GM12801 (cell line): ENCODE measurements at regions not wholly inside any gene's neighbourhood (a gene's known extent, or its start where the extent isn't known, plus 50 kb on each side); places are given as distances from the start of the nearest gene placed in this dataset.

Experiments
- TF ChIP-seq, protein P1 (sequence below): IDR thresholded peaks from one replicate; pipeline ENCODE4 v1.5.1; 2011; ENCODE audit warnings: control low read depth; ENCODE audit not compliant: insufficient read length; ENCODE audit errors: extremely low read depth

DNA sequence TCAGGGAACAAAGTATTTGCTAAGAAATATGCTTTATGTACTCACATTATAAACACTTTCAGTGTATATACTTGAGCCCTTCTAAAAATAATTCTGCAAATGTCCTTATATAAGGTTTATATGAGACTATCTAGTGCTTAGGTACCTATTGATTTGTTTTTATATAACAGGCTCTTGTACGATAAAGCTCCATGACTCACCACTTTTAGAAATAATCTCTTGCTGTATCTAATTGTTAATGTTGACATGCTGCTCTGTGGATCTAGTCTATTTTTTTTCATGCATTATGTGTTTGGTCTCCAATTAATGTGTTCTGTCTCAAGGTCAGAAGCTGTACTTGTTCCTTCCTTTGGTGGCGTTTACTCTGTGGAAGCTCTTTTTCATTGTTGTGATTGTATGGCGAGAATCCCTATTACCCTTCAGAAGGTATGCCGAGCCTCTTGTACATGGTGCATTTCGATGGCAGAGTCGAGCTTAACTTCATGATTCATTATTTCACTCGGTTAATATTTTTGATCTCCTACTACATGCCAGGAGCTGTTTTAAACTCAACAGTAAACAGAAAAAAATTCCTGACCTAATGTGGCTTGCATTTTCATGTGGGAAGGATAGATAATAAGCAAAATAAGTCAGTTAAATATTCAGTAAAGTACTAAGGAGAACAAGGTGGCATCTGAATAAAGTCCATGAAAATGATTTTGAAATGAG lies 361.6 kb downstream of the COG6 start:
- TF ChIP-seq, protein P1, sequence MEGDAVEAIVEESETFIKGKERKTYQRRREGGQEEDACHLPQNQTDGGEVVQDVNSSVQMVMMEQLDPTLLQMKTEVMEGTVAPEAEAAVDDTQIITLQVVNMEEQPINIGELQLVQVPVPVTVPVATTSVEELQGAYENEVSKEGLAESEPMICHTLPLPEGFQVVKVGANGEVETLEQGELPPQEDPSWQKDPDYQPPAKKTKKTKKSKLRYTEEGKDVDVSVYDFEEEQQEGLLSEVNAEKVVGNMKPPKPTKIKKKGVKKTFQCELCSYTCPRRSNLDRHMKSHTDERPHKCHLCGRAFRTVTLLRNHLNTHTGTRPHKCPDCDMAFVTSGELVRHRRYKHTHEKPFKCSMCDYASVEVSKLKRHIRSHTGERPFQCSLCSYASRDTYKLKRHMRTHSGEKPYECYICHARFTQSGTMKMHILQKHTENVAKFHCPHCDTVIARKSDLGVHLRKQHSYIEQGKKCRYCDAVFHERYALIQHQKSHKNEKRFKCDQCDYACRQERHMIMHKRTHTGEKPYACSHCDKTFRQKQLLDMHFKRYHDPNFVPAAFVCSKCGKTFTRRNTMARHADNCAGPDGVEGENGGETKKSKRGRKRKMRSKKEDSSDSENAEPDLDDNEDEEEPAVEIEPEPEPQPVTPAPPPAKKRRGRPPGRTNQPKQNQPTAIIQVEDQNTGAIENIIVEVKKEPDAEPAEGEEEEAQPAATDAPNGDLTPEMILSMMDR: no peak

DNA sequence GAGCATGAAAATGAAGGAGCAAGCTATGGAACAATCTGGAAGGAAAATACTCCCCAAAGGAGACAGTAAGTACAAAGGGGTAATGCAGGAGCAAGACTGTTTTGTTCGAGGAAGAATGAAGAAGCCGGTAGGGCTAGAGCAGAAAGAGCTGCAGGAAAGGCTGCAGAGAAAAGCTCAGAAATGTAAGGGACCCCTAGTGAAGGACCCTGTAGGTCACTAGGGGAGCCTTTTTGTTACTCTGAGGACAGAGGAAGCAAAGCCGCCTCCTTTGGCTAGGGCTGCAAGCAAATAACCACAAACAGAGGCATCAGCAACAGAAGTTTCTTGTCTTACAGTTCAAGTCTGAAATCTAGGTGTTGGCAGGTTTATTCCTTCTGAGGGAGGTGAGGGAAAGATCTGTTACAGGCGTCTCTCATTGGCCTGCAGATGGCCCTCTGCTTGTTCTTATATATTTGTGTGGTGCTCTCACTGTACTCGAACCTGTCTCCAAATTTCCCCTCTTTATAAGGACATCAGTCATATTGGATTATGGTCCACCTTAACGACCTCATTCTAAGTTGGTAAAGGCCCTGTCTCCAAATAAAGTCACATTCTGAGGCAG lies 362.3 kb downstream of the COG6 start:
- TF ChIP-seq, protein P1: no peak

DNA sequence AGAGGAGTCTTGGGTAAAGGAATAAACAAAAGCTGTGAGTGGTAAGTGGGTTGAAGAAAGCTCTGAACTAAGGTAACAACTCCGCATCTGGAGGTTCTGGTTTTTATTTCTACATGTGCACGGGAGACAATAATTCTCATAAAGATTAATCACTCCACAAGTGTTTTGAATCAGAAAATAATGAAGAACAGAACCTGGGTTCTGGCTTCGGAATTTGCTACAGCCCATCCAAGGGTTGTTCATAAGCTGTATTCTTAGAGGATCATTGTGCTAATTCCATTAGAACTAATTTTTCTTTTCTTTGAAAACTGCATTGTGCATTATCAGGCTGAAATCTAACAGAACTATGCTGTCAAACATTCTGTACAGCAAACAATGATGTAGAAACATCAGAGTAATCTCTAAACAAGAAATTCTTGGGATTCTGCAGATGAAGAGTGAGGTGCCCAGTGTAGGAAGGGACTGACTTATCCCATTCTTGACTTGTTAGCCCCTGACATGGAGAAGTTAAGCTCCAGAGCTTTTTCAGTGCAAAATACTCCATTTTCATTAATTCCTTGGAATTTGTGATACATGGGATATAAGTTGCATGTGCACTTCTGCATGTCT lies 368.2 kb downstream of the COG6 start:
- TF ChIP-seq, protein P1: no peak

DNA sequence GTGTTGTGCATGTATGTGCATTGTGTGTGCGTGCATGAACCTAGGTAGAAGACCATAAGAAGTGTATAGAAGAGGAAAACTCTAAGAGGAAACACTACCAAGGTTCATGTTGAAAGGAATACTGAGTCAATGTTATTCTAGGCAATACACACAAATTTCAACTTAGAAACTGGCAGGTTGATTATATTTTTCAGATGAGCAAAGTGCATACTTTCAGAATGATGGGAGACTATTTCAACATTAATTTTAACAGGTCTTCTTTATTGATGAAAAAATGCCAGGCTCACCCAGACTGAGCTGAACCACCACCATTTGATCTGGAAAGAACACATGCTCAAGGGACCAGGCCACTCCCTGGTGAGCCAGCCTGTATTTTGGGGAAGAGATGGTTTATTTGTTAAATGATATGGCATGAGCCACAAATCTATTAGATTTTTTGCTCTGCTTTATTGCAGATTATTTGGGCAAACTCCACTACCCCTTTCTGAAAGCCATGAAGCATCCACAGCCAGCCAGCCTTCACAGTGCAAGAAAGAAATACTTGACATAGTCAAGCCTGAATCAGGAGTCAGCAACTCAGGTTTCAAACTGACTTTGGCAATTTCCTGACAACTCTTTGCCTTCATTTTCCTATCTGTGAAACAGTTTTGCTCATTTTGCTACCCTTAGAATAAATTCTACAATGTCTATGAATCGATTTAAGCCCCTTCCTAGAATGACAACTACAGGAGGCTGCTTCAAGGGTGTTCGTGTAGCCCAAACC lies 368.9 kb downstream of the COG6 start:
- TF ChIP-seq, protein P1: no peak

DNA sequence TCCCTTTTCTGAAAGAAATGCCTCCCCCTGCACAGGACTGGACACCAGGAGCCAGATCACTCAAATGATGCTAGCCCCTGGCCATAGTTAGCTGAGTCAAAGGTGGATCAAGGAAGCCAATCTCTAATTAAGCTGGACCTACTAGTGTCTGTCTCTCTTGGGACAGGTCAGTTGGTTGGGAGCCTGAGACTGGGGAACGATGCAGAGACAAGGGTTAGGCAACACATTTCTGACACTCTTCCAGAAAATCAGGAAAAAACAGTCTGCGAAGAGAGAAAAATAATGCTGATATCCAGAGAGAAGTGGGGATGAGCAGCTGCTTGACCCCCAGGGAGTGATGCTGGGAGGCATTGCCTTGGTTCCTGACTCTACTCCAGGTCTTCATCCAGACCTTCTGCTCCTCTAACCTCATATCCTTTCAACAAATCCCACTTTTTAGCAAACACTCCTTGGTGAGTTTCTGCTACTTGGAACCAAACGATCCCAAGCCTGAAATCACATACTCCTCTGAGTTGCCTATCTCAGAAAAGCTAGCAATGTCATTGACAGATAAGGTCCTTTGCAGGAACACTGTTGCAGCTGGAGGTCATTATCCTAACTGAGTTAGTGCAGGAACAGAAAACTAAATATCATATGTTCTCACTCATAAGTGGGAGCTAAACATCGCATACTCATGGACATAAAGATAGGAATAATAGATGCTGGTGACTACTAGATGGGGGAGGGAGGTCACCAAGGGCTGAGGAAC lies 369.7 kb downstream of the COG6 start:
- TF ChIP-seq, protein P1: no peak

DNA sequence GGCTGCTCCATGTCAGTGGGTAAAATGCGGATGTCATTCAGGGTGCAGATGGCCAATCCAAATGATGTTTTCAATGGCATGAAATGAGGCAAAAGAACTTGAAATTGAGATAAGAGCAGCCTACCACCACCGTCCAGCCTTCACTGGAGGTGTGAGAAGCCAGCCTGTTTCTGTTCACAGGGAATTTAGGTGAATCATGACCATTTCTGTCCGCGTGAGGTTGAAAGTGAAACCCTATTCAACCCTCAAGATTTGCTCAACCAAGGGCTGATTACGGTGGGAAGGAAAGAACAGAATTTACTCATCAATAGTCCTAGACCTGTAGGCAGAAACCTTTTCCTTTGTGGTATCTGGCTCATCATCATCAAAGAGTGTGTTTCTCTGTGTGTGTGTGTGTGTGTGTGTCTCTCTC lies 370.7 kb downstream of the COG6 start:
- TF ChIP-seq, protein P1: no peak

DNA sequence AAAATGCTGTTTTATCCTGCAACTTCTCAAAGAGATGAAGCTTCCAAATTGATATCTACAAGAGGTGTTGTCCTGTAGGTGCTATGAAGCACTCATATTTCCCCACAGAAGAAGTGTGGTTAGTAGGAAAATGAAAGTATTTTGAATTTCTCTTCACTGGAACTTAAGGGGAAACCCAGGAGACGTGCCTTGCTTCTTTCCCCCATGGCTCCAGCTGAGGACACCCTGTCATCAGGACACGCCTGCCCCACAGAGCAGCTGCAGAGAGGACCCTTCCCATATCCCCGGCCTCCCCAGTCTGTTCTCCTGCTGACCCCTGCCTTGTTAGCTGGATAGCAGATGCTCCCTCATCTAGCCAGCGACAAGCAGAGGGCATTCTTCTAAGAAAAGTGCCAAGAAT lies 371.3 kb downstream of the COG6 start:
- TF ChIP-seq, protein P1: no peak
